RWPE1 (cell line): ENCODE measurements at regions not wholly inside any gene's neighbourhood (a gene's known extent, or its start where the extent isn't known, plus 50 kb on each side); places are given as distances from the start of the nearest gene placed in this dataset.

Experiments used
- CTCF ChIA-PET: fragments of 350-600 bp; sonication (Branson Sonifier 250); formaldehyde crosslinking; extraction: SDS; loops from one replicate; lab custom pipeline; 2021; lab: Yijun Ruan, JAX
- POLR2A ChIA-PET: fragments of 400-600 bp; formaldehyde crosslinking; extraction: SDS; loops from one replicate; lab custom pipeline; 2020; ENCODE audit warnings: antibody characterized with exemption; ENCODE audit not compliant: low non-redundant PET; lab: Yijun Ruan, JAX
- DNase-seq: peaks from one replicate; pipeline ENCODE4 v3.0.0; 2012; ENCODE audit warnings: low spot score
- H3K27ac ChIP-seq: fragments of 450-650 bp; 2 replicates; pipeline ENCODE4 v1.5.1; 2017
- TF ChIP-seq, protein P1 (sequence below): fragments of 450-650 bp; conservative IDR thresholded peaks from 2 replicates; pipeline ENCODE4 v1.5.1; 2017; ENCODE audit warnings: low read depth, mild to moderate bottlenecking

DNA sequence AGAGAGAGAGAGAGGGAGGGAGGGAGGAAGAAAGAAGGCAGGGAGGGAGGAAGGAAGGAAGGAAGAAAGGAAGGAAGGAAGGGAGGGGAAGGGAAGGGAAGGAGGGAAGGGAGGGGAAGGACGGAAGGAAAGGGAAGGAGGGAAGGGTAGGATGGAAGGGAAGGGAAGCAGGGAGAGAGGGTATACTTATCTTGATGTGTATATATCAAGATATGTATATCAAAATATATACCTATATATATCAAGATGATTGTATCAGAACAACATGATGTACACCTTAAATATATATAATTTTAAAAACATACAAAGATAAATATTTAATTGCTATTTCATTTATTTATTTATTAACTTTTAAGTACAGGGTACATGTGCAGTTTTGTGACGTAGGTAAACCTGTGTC lies 96.8 kb upstream of the ADAMTS16 start:
- DNase-seq = no peak
- TF ChIP-seq, protein P1, sequence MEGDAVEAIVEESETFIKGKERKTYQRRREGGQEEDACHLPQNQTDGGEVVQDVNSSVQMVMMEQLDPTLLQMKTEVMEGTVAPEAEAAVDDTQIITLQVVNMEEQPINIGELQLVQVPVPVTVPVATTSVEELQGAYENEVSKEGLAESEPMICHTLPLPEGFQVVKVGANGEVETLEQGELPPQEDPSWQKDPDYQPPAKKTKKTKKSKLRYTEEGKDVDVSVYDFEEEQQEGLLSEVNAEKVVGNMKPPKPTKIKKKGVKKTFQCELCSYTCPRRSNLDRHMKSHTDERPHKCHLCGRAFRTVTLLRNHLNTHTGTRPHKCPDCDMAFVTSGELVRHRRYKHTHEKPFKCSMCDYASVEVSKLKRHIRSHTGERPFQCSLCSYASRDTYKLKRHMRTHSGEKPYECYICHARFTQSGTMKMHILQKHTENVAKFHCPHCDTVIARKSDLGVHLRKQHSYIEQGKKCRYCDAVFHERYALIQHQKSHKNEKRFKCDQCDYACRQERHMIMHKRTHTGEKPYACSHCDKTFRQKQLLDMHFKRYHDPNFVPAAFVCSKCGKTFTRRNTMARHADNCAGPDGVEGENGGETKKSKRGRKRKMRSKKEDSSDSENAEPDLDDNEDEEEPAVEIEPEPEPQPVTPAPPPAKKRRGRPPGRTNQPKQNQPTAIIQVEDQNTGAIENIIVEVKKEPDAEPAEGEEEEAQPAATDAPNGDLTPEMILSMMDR = no peak
- H3K27ac ChIP-seq = no peak overlapping the region
- POLR2A ChIA-PET = no interaction called here
- CTCF ChIA-PET = no interaction called here

DNA sequence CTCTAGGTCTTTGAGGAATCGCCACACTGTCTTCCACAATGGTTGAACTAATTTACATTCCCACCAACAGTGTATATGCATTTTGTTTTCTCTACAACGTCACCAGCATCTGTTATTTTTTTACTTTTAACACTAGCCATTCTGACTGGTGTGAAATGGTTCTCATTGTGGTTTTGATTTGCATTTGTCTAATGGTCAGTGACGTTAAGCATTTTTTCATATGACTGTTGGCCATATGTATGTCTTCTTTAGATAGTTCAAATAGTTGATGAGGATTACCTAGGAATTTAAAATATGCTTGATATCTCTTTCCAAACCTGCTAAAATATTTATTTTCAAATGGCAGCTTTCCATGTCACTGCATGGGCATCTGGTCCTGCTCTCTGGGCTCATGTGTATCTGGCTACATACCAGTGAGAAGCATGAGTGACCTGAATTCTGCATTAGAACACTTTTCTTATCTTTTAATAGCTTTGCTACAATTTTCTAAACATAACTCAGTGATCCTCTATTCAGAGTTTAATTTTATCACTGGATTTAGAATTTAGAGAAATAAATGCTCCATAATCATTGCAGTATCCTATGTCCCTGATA lies 95.8 kb upstream of the ADAMTS16 start:
- TF ChIP-seq, protein P1 = no peak
- H3K27ac ChIP-seq = no peak overlapping the region
- CTCF ChIA-PET = no interaction called here
- POLR2A ChIA-PET = no interaction called here
- DNase-seq = no peak

DNA sequence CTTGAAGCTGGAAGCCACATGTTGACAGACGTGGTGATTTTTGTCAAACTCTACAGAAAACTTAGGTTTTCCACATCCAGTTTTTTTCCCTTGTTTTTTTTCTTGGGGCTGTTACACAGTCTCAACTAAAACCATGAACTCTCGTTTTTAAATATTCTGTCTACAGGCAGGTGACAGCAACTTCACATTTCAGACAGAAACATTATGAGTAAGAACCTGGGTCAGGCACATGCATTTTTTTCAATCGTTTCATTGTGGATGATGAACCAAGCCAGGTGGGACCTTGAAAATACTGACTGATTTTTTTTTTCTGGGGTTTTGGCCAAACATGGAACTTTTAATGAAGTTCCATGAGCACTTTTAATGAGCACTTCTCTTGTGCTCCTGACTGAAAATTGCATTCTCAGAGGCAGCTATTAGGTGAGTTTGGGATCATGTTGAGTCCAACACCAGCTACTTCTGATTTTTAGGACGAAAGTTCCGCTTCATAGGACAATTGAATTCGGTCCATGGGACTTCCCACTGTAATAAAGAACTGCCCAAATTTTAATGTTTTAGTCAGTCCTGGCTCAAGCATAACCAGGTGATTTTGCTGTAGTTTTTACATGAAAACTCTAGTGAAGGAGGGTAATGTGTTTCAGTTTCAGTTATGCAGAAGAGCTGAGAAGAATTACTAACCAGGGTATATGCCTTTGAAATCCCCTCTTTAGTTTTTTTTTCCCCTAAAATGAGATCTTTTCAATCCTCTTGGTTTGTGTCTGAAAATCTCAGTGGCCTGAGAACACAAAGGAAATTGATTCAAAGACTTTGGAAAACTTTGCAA lies 93.2 kb upstream of the ADAMTS16 start:
- ChIA-PET CTCF (interaction anchor here (0.7 kb wide), 1 partner anchor 9 kb away, joined by 4 read pairs; no protein-coding TSS in a partner anchor), POLR2A (no interaction called here)
- H3K27ac ChIP-seq = no peak overlapping the region
- DNase-seq = no peak
- TF ChIP-seq, protein P1 = no peak

DNA sequence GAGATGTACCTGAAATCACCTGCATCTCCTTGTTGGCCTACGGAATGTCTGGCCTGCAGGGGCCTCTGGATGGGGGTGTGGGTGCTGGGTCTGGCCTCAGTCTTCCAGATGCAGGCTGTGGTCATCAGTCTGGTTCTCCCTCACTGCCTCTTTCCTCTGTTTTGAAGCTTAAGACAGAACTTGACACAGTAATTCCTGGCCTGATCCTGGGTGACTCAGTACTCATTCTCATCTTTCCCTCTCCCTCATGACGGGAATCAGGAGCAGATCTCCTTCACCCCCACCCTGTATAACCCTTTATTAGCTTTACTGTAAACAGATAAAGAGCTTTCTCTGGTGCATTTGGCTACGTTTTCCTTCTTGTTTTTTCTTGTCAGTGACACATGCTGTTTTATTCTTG lies 89.3 kb upstream of the ADAMTS16 start:
- no peak overlapping the region for H3K27ac ChIP-seq
- TF ChIP-seq, protein P1 = no peak
- no peak for DNase-seq
- ChIA-PET POLR2A (no interaction called here), CTCF (no interaction called here)

DNA sequence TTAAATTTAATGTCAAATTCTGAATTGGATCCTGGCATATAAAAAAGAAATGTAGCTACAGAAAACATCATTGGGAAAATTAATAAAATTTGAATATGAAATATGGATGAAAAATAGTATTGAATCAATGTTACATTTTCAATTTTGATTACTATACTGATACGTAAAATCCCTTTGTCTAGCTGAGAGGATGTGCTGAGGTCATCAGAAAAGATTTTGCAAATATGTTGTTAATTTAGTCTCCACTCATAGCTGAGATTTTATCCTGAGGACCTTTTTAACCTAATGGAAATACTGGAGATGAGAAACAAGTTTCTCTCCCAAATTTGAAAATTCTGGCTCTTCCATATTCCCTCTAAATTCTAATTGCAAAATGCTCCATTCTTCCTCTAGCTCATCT lies 84.4 kb upstream of the ADAMTS16 start:
- TF ChIP-seq, protein P1 = no peak
- ChIA-PET CTCF (interaction anchor here (1.2 kb wide), 1 partner anchor 9 kb away, joined by 4 read pairs; no protein-coding TSS in a partner anchor), POLR2A (no interaction called here)
- H3K27ac ChIP-seq = no peak overlapping the region
- DNase-seq = no peak

DNA sequence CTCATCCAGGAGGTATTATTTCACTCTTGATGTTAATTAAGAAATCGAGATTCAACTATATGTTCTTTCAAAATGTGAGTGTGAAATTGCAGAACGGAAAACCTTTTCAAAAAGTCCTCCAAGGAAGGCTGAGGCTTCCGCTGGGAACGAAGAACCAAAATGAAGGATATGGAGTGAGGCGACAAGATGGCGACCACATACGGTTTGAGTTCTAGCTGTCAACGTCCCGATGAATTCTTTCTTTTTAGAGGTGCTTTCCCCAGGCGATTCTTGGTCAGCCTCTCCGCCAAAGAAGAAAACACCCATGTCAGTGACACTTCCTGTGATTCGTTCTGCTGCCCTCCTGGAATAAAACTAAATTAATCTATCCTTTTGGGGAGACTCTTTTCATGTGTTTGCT lies 78.3 kb upstream of the ADAMTS16 start:
- POLR2A ChIA-PET = no interaction called here
- no peak overlapping the region for H3K27ac ChIP-seq
- CTCF ChIA-PET = no interaction called here
- TF ChIP-seq, protein P1 = no peak
- DNase-seq = no peak
